C4-2B (cell line): ENCODE measurements at regions not wholly inside any gene's neighbourhood (a gene's known extent, or its start where the extent isn't known, plus 50 kb on each side); places are given as distances from the start of the nearest gene placed in this dataset.

ENCODE experiments used
- CTCF ChIP-seq: fragments of 450-650 bp; conservative IDR thresholded peaks from 2 replicates; pipeline ENCODE4 v1.5.1; 2017; ENCODE audit warnings: mild to moderate bottlenecking
- ZFX ChIP-seq: fragments of 450-650 bp; IDR thresholded peaks from 2 replicates; pipeline ENCODE4 v1.6.1; 2017

GRCh38 chr13:103976371-103976770, 910.2 kb upstream of the SLC10A2 start:
- TF ChIP-seq CTCF (no peak), ZFX (no peak)
